Memory B cell (primary cell): ENCODE measurements at regions not wholly inside any gene's neighbourhood (a gene's known extent, or its start where the extent isn't known, plus 50 kb on each side); places are given as distances from the start of the nearest gene placed in this dataset.
A peak's percentile ranks its signal among the peaks of the same experiment; 100 is the strongest.

Experiments
- ATAC-seq: fragments of 150-1000 bp; cut with Tn5 transposase; 2 replicates; pipeline ENCODE4 v1.10.0; 2021; ENCODE audit warnings: low read depth, mild to moderate bottlenecking, moderate library complexity
- DNase-seq, 2 donors: peaks; one replicate each; pipeline ENCODE4 v3.0.0; 2022; ENCODE audit warnings: low spot score in 2 of 2
- H3K27ac Mint-ChIP-seq: one replicate; pipeline ENCODE4 v1.8.0; 2022; ENCODE audit warnings: mild to moderate bottlenecking, moderate library complexity, mixed read lengths
- H3K27me3 Mint-ChIP-seq: one replicate; pipeline ENCODE4 v1.8.0; 2022; ENCODE audit warnings: mixed read lengths
- H3K36me3 Mint-ChIP-seq: one replicate; pipeline ENCODE4 v1.8.0; 2022; ENCODE audit warnings: mild to moderate bottlenecking, mixed read lengths
- H3K4me1 Mint-ChIP-seq: one replicate; pipeline ENCODE4 v1.8.0; 2022; ENCODE audit warnings: mixed read lengths
- H3K4me3 Mint-ChIP-seq: one replicate; pipeline ENCODE4 v1.8.0; 2022; ENCODE audit warnings: mild to moderate bottlenecking, moderate library complexity, mixed read lengths
- H3K9me3 Mint-ChIP-seq: one replicate; pipeline ENCODE4 v1.8.0; 2022; ENCODE audit warnings: mixed read lengths

- Mint-ChIP-seq H3K9me3 (peaks cover 6% of the 10 kb centered on the region), H3K4me3 (no peak overlapping the region), H3K27ac (no peak overlapping the region), H3K4me1 (no peaks in the 10 kb centered on the region), H3K27me3 (peaks cover 6% of the 10 kb centered on the region), H3K36me3 (no peaks in the 10 kb centered on the region)
- DNase-seq: no peak
- no peak for ATAC-seq
Observed at GRCh38 chr2:106653465-106653864, 166.3 kb downstream of the CD8B2 start.

- no peaks in the 10 kb centered on the region for H3K27me3 Mint-ChIP-seq
- H3K27ac Mint-ChIP-seq: no peak overlapping the region
- H3K9me3 Mint-ChIP-seq: peaks cover 13% of the 10 kb centered on the region
- no peaks in the 10 kb centered on the region for H3K36me3 Mint-ChIP-seq
- no peak for DNase-seq
- no peak overlapping the region for H3K4me3 Mint-ChIP-seq
- no peaks in the 10 kb centered on the region for H3K4me1 Mint-ChIP-seq
- no peak for ATAC-seq
Observed at GRCh38 chr2:106658616-106659015, 171.5 kb downstream of the CD8B2 start.

- Mint-ChIP-seq H3K27me3 (no peaks in the 10 kb centered on the region), H3K9me3 (peaks cover 13% of the 10 kb centered on the region), H3K4me3 (no peak overlapping the region), H3K36me3 (peaks cover 1% of the 10 kb centered on the region), H3K27ac (no peak overlapping the region), H3K4me1 (no peaks in the 10 kb centered on the region)
- no peak for DNase-seq
- peak; percentile 76 for ATAC-seq
Observed at GRCh38 chr2:106664669-106665068, 177.5 kb downstream of the CD8B2 start.

- H3K4me3 Mint-ChIP-seq: no peak overlapping the region
Observed at GRCh38 chr2:106667478-106668070, 180.4 kb downstream of the CD8B2 start.

GRCh38 chr2:106685180-106685897, 198.2 kb downstream of the CD8B2 start:
- Mint-ChIP-seq H3K27ac (no peak overlapping the region), H3K27me3 (no peaks in the 10 kb centered on the region), H3K4me3 (no peak overlapping the region), H3K9me3 (peaks cover 11% of the 10 kb centered on the region), H3K36me3 (peaks cover 3% of the 10 kb centered on the region), H3K4me1 (no peaks in the 10 kb centered on the region)
- ATAC-seq: no peak
- no peak for DNase-seq

More at GRCh38 chr2:106667478-106668070, 180.4 kb downstream of the CD8B2 start:
- Mint-ChIP-seq H3K27me3 (no peaks in the 10 kb centered on the region), H3K36me3 (peaks cover 1% of the 10 kb centered on the region), H3K27ac (no peak overlapping the region), H3K9me3 (peaks cover 15% of the 10 kb centered on the region), H3K4me1 (no peaks in the 10 kb centered on the region)
- ATAC-seq (no peak), DNase-seq (no peak)

GRCh38 chr2:106686814-106687213, 199.2 kb downstream of the ST6GAL2 start:
- Mint-ChIP-seq H3K27me3 (no peaks in the 10 kb centered on the region), H3K9me3 (peaks cover 15% of the 10 kb centered on the region), H3K36me3 (peaks cover 3% of the 10 kb centered on the region), H3K27ac (no peak overlapping the region), H3K4me1 (no peaks in the 10 kb centered on the region), H3K4me3 (no peak overlapping the region)
- no peak for DNase-seq
- ATAC-seq: no peak

GRCh38 chr2:106694964-106695470, 190.9 kb downstream of the ST6GAL2 start:
- Mint-ChIP-seq H3K4me3 (no peak overlapping the region), H3K27me3 (no peaks in the 10 kb centered on the region), H3K9me3 (peaks cover 6% of the 10 kb centered on the region), H3K36me3 (no peaks in the 10 kb centered on the region), H3K4me1 (no peaks in the 10 kb centered on the region), H3K27ac (no peak overlapping the region)
- no peak for DNase-seq
- no peak for ATAC-seq

- Mint-ChIP-seq H3K9me3 (peaks cover 3% of the 10 kb centered on the region), H3K4me1 (peaks cover 2% of the 10 kb centered on the region), H3K27me3 (no peaks in the 10 kb centered on the region), H3K36me3 (no peaks in the 10 kb centered on the region), H3K27ac (no peak overlapping the region), H3K4me3 (no peak overlapping the region)
- DNase-seq: no peak
- no peak for ATAC-seq
Observed at GRCh38 chr2:106695919-106696318, 190.0 kb downstream of the ST6GAL2 start.

GRCh38 chr2:106700616-106701015, 185.4 kb downstream of the ST6GAL2 start:
- Mint-ChIP-seq H3K27me3 (no peaks in the 10 kb centered on the region), H3K27ac (no peak overlapping the region), H3K36me3 (no peaks in the 10 kb centered on the region), H3K9me3 (no peaks in the 10 kb centered on the region), H3K4me1 (peaks cover 2% of the 10 kb centered on the region), H3K4me3 (no peak overlapping the region)
- ATAC-seq: no peak
- no peak for DNase-seq

GRCh38 chr2:106701203-106702022, 184.6 kb downstream of the ST6GAL2 start:
- no peaks in the 10 kb centered on the region for H3K36me3 Mint-ChIP-seq
- peaks cover 2% of the 10 kb centered on the region for H3K4me1 Mint-ChIP-seq
- H3K4me3 Mint-ChIP-seq: no peak overlapping the region
- H3K27me3 Mint-ChIP-seq: no peaks in the 10 kb centered on the region
- DNase-seq: no peak
- no peak overlapping the region for H3K27ac Mint-ChIP-seq
- ATAC-seq: no peak
- H3K9me3 Mint-ChIP-seq: no peaks in the 10 kb centered on the region

GRCh38 chr2:106703161-106703560, 182.8 kb downstream of the ST6GAL2 start:
- Mint-ChIP-seq H3K27me3 (no peaks in the 10 kb centered on the region), H3K27ac (no peak overlapping the region), H3K4me1 (peaks cover 2% of the 10 kb centered on the region), H3K9me3 (peaks cover 2% of the 10 kb centered on the region), H3K36me3 (no peaks in the 10 kb centered on the region), H3K4me3 (no peak overlapping the region)
- ATAC-seq (no peak), DNase-seq (no peak)

GRCh38 chr2:106704798-106705197, 181.2 kb downstream of the ST6GAL2 start:
- H3K4me3 Mint-ChIP-seq: no peak overlapping the region
- H3K36me3 Mint-ChIP-seq: no peaks in the 10 kb centered on the region
- H3K27me3 Mint-ChIP-seq: no peaks in the 10 kb centered on the region
- peaks cover 2% of the 10 kb centered on the region for H3K9me3 Mint-ChIP-seq
- ATAC-seq (no peak), DNase-seq (no peak)
- H3K4me1 Mint-ChIP-seq: peaks cover 2% of the 10 kb centered on the region
- H3K27ac Mint-ChIP-seq: no peak overlapping the region

- Mint-ChIP-seq H3K36me3 (no peaks in the 10 kb centered on the region), H3K4me1 (no peaks in the 10 kb centered on the region), H3K4me3 (no peak overlapping the region), H3K27me3 (no peaks in the 10 kb centered on the region), H3K9me3 (peaks cover 4% of the 10 kb centered on the region), H3K27ac (no peak overlapping the region)
- ATAC-seq (no peak), DNase-seq (no peak)
Observed at GRCh38 chr2:106705877-106706276, 180.1 kb downstream of the ST6GAL2 start.

- H3K9me3 Mint-ChIP-seq: peaks cover 5% of the 10 kb centered on the region
- ATAC-seq (no peak), DNase-seq (no peak)
- no peaks in the 10 kb centered on the region for H3K27me3 Mint-ChIP-seq
- no peak overlapping the region for H3K4me3 Mint-ChIP-seq
- no peaks in the 10 kb centered on the region for H3K36me3 Mint-ChIP-seq
- no peak overlapping the region for H3K27ac Mint-ChIP-seq
- H3K4me1 Mint-ChIP-seq: no peaks in the 10 kb centered on the region
Observed at GRCh38 chr2:106706283-106706682, 179.7 kb downstream of the ST6GAL2 start.
